ENCODE measurements at regions not wholly inside any gene's neighbourhood (a gene's known extent, or its start where the extent isn't known, plus 50 kb on each side); places are given as distances from the start of the nearest gene placed in this dataset.

GRCh38 chr5:133697536-133698258 is 85.4 kb upstream of the FSTL4 start:
- no peak overlapping the region for H3K18ac ChIP-seq (ENCODE audit: low read depth in 1 of 2, low read length in 2 of 2)
- H2BK120ac ChIP-seq (ENCODE audit: low read depth, low read length), result no peak overlapping the region
- H4K8ac ChIP-seq (ENCODE audit: low read length), result no peak overlapping the region
- peaks cover 2 to 85% of the 10 kb centered on the region in 2 experiments for H3K27me3 ChIP-seq (ENCODE audit: control insufficient read depth in 1 of 2, insufficient read depth in 1 of 2, low read length in 2 of 2)
- H3K9ac ChIP-seq (ENCODE audit: low read length), result no peak overlapping the region
- H3K9me3 ChIP-seq (ENCODE audit: control insufficient read depth, low read length), result no peaks in the 10 kb centered on the region
- no peak overlapping the region for H2BK15ac ChIP-seq (ENCODE audit: low read depth, poor library complexity, severe bottlenecking)
- no peak overlapping the region for H3K4ac ChIP-seq (ENCODE audit: low read depth in 1 of 2, low read length in 2 of 2)
- no peaks in the 10 kb centered on the region for H3K79me1 ChIP-seq (replicated peaks; ENCODE audit: low read length, poor library complexity, severe bottlenecking)
- no peaks in the 10 kb centered on the region for H3K4me1 ChIP-seq (ENCODE audit: control insufficient read depth, insufficient read depth, low read depth, low read length)
- 82% methylated on average over 8 of the region's 8 CpGs for WGBS
- no peaks in the 10 kb centered on the region for H3K36me3 ChIP-seq (ENCODE audit: control insufficient read depth in 1 of 2, insufficient read depth in 2 of 2, low read depth in 1 of 2, low read length in 2 of 2)
- no peak overlapping the region for H3K23ac ChIP-seq (ENCODE audit: low read length in 2 of 2)
- H3K4me2 ChIP-seq (ENCODE audit: low read length, poor library complexity, severe bottlenecking), result no peak overlapping the region
- H3K14ac ChIP-seq (ENCODE audit: low read length in 2 of 2), result no peak overlapping the region
- no peak overlapping the region for H3K27ac ChIP-seq (ENCODE audit: low read length, poor library complexity, severe bottlenecking)
- no peak overlapping the region for H2AK5ac ChIP-seq (ENCODE audit: low read length, severe bottlenecking)
- H2AFZ ChIP-seq (ENCODE audit: low read depth, low read length), result no peak overlapping the region
- no peak overlapping the region for H3K4me3 ChIP-seq (ENCODE audit: insufficient read depth in 1 of 2, low read depth in 1 of 2, low read length in 2 of 2)
- H2BK12ac ChIP-seq (ENCODE audit: low read length in 2 of 2), result no peak overlapping the region
- H2BK5ac ChIP-seq (ENCODE audit: low read depth, low read length, poor library complexity, severe bottlenecking), result no peak overlapping the region
- DNase-seq, result no peak
- H4K91ac ChIP-seq (ENCODE audit: low read length), result no peak overlapping the region

DNA sequence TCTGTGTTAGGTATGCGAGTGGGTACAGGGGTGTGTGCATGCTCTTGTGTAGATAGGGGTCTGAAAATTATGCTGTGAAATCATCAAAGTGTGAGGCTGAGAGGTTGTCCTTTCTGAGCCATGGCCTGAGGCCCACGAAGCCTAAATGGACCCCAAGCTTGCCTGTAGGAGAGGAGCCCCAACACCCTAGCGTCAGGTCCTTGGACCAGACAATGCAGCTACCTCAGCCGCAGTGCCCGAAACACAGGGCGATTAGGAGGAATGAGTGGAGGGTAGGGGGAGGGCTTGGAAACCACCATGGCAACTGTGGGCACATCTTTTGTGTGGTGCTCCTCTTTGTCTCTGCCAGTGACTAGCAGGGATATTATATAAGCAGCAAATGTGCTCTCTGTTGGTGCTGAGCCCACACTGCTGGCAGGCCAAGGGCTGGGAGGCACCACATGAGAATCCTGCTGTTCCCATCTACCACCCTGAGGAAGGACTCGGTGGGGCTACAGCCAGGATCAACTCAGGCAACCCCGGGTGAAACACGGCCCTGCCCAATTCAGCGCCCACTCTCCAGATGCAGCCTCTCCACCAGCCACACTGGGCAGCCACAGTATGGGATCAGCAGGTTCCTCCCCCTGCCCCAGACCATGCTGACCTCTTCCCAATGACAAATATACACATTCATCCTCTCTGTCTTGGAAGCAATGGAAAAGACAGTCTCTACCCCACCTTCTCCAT is 84.6 kb upstream of the FSTL4 start:
- H3K4ac ChIP-seq (ENCODE audit: low read depth in 1 of 2, low read length in 2 of 2), result no peak overlapping the region
- WGBS, result 88% methylated on average over 10 of the region's 10 CpGs

DNA sequence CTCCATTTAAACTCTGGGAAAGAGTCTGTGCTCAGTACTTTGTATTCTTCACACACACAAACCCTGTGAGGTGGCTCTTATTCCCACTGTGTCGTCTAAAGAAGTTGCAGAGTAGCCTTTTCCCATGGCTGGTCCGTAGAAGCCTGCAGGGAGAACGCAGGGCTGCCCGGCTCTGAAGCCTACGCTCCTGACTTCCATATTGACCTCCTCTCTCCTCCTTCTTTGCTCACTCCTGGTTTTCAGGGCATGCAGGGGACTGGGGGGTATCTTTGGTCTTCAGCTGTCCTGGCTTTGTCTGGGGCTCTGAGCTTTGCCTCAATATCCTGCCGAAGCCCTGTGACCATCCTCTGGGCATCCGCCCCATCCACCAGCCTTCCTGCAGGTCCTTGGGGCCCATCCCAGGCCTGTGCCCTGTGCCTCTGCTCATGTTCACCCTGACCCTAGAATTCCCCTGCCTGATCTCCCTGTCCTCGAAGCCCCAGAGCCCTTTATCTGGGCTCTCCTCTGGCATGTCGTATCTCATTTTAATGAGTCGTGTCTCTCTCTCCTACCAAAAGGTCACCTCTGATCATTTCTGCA is 83.8 kb upstream of the FSTL4 start:
- Histone ChIP-seq H3K4me1 (ENCODE audit: control insufficient read depth, insufficient read depth, low read depth, low read length) (no peaks in the 10 kb centered on the region), H2BK5ac (ENCODE audit: low read depth, low read length, poor library complexity, severe bottlenecking) (no peak overlapping the region), H2AFZ (ENCODE audit: low read depth, low read length) (no peak overlapping the region), H2BK12ac (ENCODE audit: low read length in 2 of 2) (no peak overlapping the region), H4K91ac (ENCODE audit: low read length) (no peak overlapping the region), H2BK120ac (ENCODE audit: low read depth, low read length) (no peak overlapping the region), H3K23ac (ENCODE audit: low read length in 2 of 2) (no peak overlapping the region), H3K18ac (ENCODE audit: low read depth in 1 of 2, low read length in 2 of 2) (no peak overlapping the region), H3K4me2 (ENCODE audit: low read length, poor library complexity, severe bottlenecking) (no peak overlapping the region), H2AK5ac (ENCODE audit: low read length, severe bottlenecking) (no peak overlapping the region), H3K9me3 (ENCODE audit: control insufficient read depth, low read length) (no peaks in the 10 kb centered on the region), H3K36me3 (ENCODE audit: control insufficient read depth in 1 of 2, insufficient read depth in 2 of 2, low read depth in 1 of 2, low read length in 2 of 2) (no peaks in the 10 kb centered on the region), H3K27ac (ENCODE audit: low read length, poor library complexity, severe bottlenecking) (no peak overlapping the region), H3K14ac (ENCODE audit: low read length in 2 of 2) (no peak overlapping the region), H3K27me3 (ENCODE audit: control insufficient read depth in 1 of 2, insufficient read depth in 1 of 2, low read length in 2 of 2) (peaks cover 12 to 88% of the 10 kb centered on the region in 2 experiments), H3K9ac (ENCODE audit: low read length) (no peak overlapping the region), H2BK15ac (ENCODE audit: low read depth, poor library complexity, severe bottlenecking) (no peak overlapping the region), H3K4ac (ENCODE audit: low read depth in 1 of 2, low read length in 2 of 2) (no peak overlapping the region), H3K79me1 (replicated peaks; ENCODE audit: low read length, poor library complexity, severe bottlenecking) (no peaks in the 10 kb centered on the region), H3K4me3 (ENCODE audit: insufficient read depth in 1 of 2, low read depth in 1 of 2, low read length in 2 of 2) (no peak overlapping the region), H4K8ac (ENCODE audit: low read length) (no peak overlapping the region)
- 71% methylated on average over 9 of the region's 10 CpGs for WGBS
- DNase-seq, result no peak

More for the DNA sequence above, 84.6 kb upstream of the FSTL4 start:
- H3K14ac ChIP-seq (ENCODE audit: low read length in 2 of 2), result no peak overlapping the region
- peaks cover 9 to 85% of the 10 kb centered on the region in 2 experiments for H3K27me3 ChIP-seq (ENCODE audit: control insufficient read depth in 1 of 2, insufficient read depth in 1 of 2, low read length in 2 of 2)
- no peak for DNase-seq
- H4K8ac ChIP-seq (ENCODE audit: low read length), result no peak overlapping the region
- H3K79me1 ChIP-seq (replicated peaks; ENCODE audit: low read length, poor library complexity, severe bottlenecking), result no peaks in the 10 kb centered on the region
- H4K91ac ChIP-seq (ENCODE audit: low read length), result no peak overlapping the region
- H3K18ac ChIP-seq (ENCODE audit: low read depth in 1 of 2, low read length in 2 of 2), result no peak overlapping the region
- H2BK12ac ChIP-seq (ENCODE audit: low read length in 2 of 2), result no peak overlapping the region
- H2AFZ ChIP-seq (ENCODE audit: low read depth, low read length), result no peak overlapping the region
- H3K4me3 ChIP-seq (ENCODE audit: insufficient read depth in 1 of 2, low read depth in 1 of 2, low read length in 2 of 2), result no peak overlapping the region
- H2BK15ac ChIP-seq (ENCODE audit: low read depth, poor library complexity, severe bottlenecking), result no peak overlapping the region
- H3K4me1 ChIP-seq (ENCODE audit: control insufficient read depth, insufficient read depth, low read depth, low read length), result no peaks in the 10 kb centered on the region
- no peak overlapping the region for H2BK120ac ChIP-seq (ENCODE audit: low read depth, low read length)
- no peak overlapping the region for H3K23ac ChIP-seq (ENCODE audit: low read length in 2 of 2)
- no peak overlapping the region for H2BK5ac ChIP-seq (ENCODE audit: low read depth, low read length, poor library complexity, severe bottlenecking)
- H3K4me2 ChIP-seq (ENCODE audit: low read length, poor library complexity, severe bottlenecking), result no peak overlapping the region
- no peaks in the 10 kb centered on the region for H3K36me3 ChIP-seq (ENCODE audit: control insufficient read depth in 1 of 2, insufficient read depth in 2 of 2, low read depth in 1 of 2, low read length in 2 of 2)
- H3K9me3 ChIP-seq (ENCODE audit: control insufficient read depth, low read length), result no peaks in the 10 kb centered on the region
- H3K9ac ChIP-seq (ENCODE audit: low read length), result no peak overlapping the region
- H3K27ac ChIP-seq (ENCODE audit: low read length, poor library complexity, severe bottlenecking), result no peak overlapping the region
- H2AK5ac ChIP-seq (ENCODE audit: low read length, severe bottlenecking), result no peak overlapping the region

DNA sequence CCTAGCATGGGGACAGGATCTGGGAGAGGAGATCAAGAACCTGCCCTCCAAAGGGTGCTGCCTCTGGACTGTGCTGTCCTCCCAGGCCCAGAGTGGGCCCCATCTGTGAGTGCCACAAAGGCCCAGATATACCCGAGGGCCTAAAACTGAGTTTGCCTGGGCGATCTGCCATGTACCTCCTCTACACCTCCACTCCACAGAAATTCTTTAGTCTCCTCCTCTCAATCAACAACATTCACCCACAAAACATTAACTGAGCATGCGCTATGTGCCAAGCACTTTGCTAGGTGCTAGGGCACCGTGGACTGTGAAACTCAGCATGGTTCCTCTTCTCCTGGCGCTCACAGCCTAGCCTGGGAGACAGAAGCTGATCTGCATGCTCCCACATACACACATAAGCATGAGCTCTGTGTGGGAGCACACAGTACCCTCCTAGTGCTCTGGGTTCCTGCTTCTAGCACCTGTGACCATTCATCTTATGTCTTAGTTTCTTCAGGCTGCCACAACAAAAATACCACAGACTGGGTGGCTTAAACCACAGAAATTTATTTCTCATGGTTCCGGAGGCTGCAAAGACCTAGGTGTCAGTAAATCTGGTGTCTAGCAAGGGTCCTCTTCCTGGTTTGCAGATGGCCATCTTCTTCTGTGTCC is 82.0 kb upstream of the FSTL4 start:
- Histone ChIP-seq H4K91ac (ENCODE audit: low read length) (no peak overlapping the region), H3K4ac (ENCODE audit: low read depth in 1 of 2, low read length in 2 of 2) (no peak overlapping the region), H3K27ac (ENCODE audit: low read length, poor library complexity, severe bottlenecking) (no peak overlapping the region), H3K14ac (ENCODE audit: low read length in 2 of 2) (no peak overlapping the region), H3K4me2 (ENCODE audit: low read length, poor library complexity, severe bottlenecking) (no peak overlapping the region), H2BK120ac (ENCODE audit: low read depth, low read length) (no peak overlapping the region), H4K8ac (ENCODE audit: low read length) (no peak overlapping the region), H3K36me3 (ENCODE audit: control insufficient read depth in 1 of 2, insufficient read depth in 2 of 2, low read depth in 1 of 2, low read length in 2 of 2) (no peaks in the 10 kb centered on the region), H3K27me3 (ENCODE audit: control insufficient read depth in 1 of 2, insufficient read depth in 1 of 2, low read length in 2 of 2) (peaks cover 12 to 96% of the 10 kb centered on the region in 2 experiments), H2BK15ac (ENCODE audit: low read depth, poor library complexity, severe bottlenecking) (no peak overlapping the region), H3K18ac (ENCODE audit: low read depth in 1 of 2, low read length in 2 of 2) (no peak overlapping the region), H2BK12ac (ENCODE audit: low read length in 2 of 2) (no peak overlapping the region), H2AK5ac (ENCODE audit: low read length, severe bottlenecking) (no peak overlapping the region), H3K9ac (ENCODE audit: low read length) (no peak overlapping the region), H2AFZ (ENCODE audit: low read depth, low read length) (no peak overlapping the region), H3K4me3 (ENCODE audit: insufficient read depth in 1 of 2, low read depth in 1 of 2, low read length in 2 of 2) (no peak overlapping the region), H3K23ac (ENCODE audit: low read length in 2 of 2) (no peak overlapping the region), H3K9me3 (ENCODE audit: control insufficient read depth, low read length) (no peaks in the 10 kb centered on the region), H2BK5ac (ENCODE audit: low read depth, low read length, poor library complexity, severe bottlenecking) (no peak overlapping the region), H3K79me1 (replicated peaks; ENCODE audit: low read length, poor library complexity, severe bottlenecking) (no peaks in the 10 kb centered on the region), H3K4me1 (ENCODE audit: control insufficient read depth, insufficient read depth, low read depth, low read length) (no peaks in the 10 kb centered on the region)
- no peak for DNase-seq
- WGBS, result 86% methylated on average over 6 of the region's 6 CpGs
